AG10803 (cell line): ENCODE measurements at regions not wholly inside any gene's neighbourhood (a gene's known extent, or its start where the extent isn't known, plus 50 kb on each side); places are given as distances from the start of the nearest gene placed in this dataset.

Source experiments
- DNase-seq: peaks from one replicate; pipeline ENCODE4 v3.0.0; 2010; ENCODE audit warnings: low read depth
- H3K4me3 ChIP-seq: 2 replicates; pipeline ENCODE4 v1.5.1; 2011; ENCODE audit warnings: mild to moderate bottlenecking, low read length, control low read depth
- CTCF ChIP-seq: conservative IDR thresholded peaks from 2 replicates; pipeline ENCODE4 v1.5.1; 2011; ENCODE audit warnings: mild to moderate bottlenecking, low read length, control low read depth, inconsistent platforms

- no peak overlapping the region for H3K4me3 ChIP-seq
- TF ChIP-seq CTCF = no peak
- peak; percentile 24 for DNase-seq
Measured at GRCh38 chr1:79293611-79294010, 287.1 kb upstream of the ADGRL4 start.

GRCh38 chr1:79290927-79291474 is 284.5 kb upstream of the ADGRL4 start:
- TF ChIP-seq CTCF = no peak
- no peak overlapping the region for H3K4me3 ChIP-seq
- DNase-seq = no peak

GRCh38 chr1:79287982-79288381 is 281.5 kb upstream of the ADGRL4 start:
- no peak overlapping the region for H3K4me3 ChIP-seq
- no peak for DNase-seq
- no peak for TF ChIP-seq CTCF

- H3K4me3 ChIP-seq = no peak overlapping the region
- no peak for DNase-seq
- TF ChIP-seq CTCF = no peak
Measured at GRCh38 chr1:79285667-79286066, 279.1 kb upstream of the ADGRL4 start.

- TF ChIP-seq CTCF = no peak
Measured at GRCh38 chr1:79283451-79283850, 276.9 kb upstream of the ADGRL4 start.

GRCh38 chr1:79281442-79281841 is 274.9 kb upstream of the ADGRL4 start:
- TF ChIP-seq CTCF = no peak
- no peak overlapping the region for H3K4me3 ChIP-seq
- DNase-seq = no peak

More at GRCh38 chr1:79283451-79283850, 276.9 kb upstream of the ADGRL4 start:
- H3K4me3 ChIP-seq = no peak overlapping the region
- DNase-seq = no peak

- no peak overlapping the region for H3K4me3 ChIP-seq
- TF ChIP-seq CTCF = no peak
- no peak for DNase-seq
Measured at GRCh38 chr1:79271759-79272158, 265.2 kb upstream of the ADGRL4 start.
